GM12878 (cell line): ENCODE measurements at regions not wholly inside any gene's neighbourhood (a gene's known extent, or its start where the extent isn't known, plus 50 kb on each side); places are given as distances from the start of the nearest gene placed in this dataset.

Source experiments
- BHLHE40 ChIP-seq, 2 experiments: fragments of 450-650 bp in 1 of 2; IDR thresholded peaks; 2 replicates each; pipeline ENCODE4 v1.6.1; 2011 to 2017; ENCODE audit warnings: low read depth in 2 of 2, borderline replicate concordance in 1 of 2, improper control_type of control experiment in 1 of 2, low read length in 1 of 2, mild to moderate bottlenecking in 1 of 2
- CEBPB ChIP-seq, 2 experiments: fragments of 150-350 bp in 1 of 2; IDR thresholded peaks; 2 replicates each; pipeline ENCODE4 v1.6.1; 2012 to 2014; ENCODE audit warnings: low read depth in 2 of 2, low read length in 2 of 2, borderline replicate concordance in 1 of 2, inconsistent platforms in 1 of 2
- CTCF ChIP-seq, 3 experiments: IDR thresholded peaks in 2 of 3; conservative IDR thresholded peaks in 1 of 3; 2 replicates each; pipeline ENCODE4 v1.5.1; 2011; ENCODE audit warnings: low read depth in 3 of 3, low read length in 3 of 3, mild to moderate bottlenecking in 3 of 3, control low read depth in 2 of 3, moderate library complexity in 2 of 3, inconsistent platforms in 1 of 3, mixed read lengths in 1 of 3; ENCODE audit not compliant: control insufficient read depth in 2 of 3, insufficient read depth in 1 of 3; ENCODE audit errors: extremely low read depth in 1 of 3
- EZH2 ChIP-seq: IDR thresholded peaks from 2 replicates; pipeline ENCODE4 v1.6.1; 2012; ENCODE audit warnings: low read depth, mild to moderate bottlenecking, control low read depth, inconsistent platforms, low read length, borderline replicate concordance; ENCODE audit not compliant: control insufficient read depth
- FOS ChIP-seq: IDR thresholded peaks from 3 replicates; pipeline ENCODE4 v1.6.1; 2011; ENCODE audit warnings: borderline replicate concordance; ENCODE audit not compliant: insufficient read length; ENCODE audit errors: extremely low read depth
- JUNB ChIP-seq: IDR thresholded peaks from 2 replicates; pipeline ENCODE4 v1.6.1; 2016; ENCODE audit warnings: antibody characterized with exemption, mild to moderate bottlenecking
- POLR2A ChIP-seq: IDR thresholded peaks from 2 replicates; pipeline ENCODE4 v1.6.1; 2011; ENCODE audit warnings: low read depth, mild to moderate bottlenecking, low read length
- POU2F2 ChIP-seq: IDR thresholded peaks from 3 replicates; pipeline ENCODE4 v1.6.1; 2011; ENCODE audit warnings: low read depth, mild to moderate bottlenecking, low read length, borderline replicate concordance

- TF ChIP-seq CTCF (IDR thresholded peaks at IDR 0.05 in 2 of 3, conservative IDR thresholded peaks at IDR 0.05 in 1 of 3; ENCODE audit: control insufficient read depth in 2 of 3, extremely low read depth in 1 of 3, insufficient read depth in 1 of 3, low read depth in 3 of 3, low read length in 3 of 3) = no peak
- no peak for TF ChIP-seq POU2F2
- no peak for TF ChIP-seq POLR2A
- TF ChIP-seq BHLHE40 (IDR thresholded peaks at IDR 0.05; ENCODE audit: borderline replicate concordance in 1 of 2, low read depth in 2 of 2, low read length in 1 of 2) = no peak
- no peak for TF ChIP-seq FOS
- TF ChIP-seq JUNB = no peak
- no peak for TF ChIP-seq CEBPB (IDR thresholded peaks at IDR 0.05; ENCODE audit: borderline replicate concordance in 1 of 2, low read depth in 2 of 2, low read length in 2 of 2)
- no peak for TF ChIP-seq EZH2
These were observed 766.0 kb downstream of the TRIML1 start for GRCh38 chr4:188905248-188905647.
